CD4-positive, alpha-beta T cell treated with Interleukin-12 subunit alpha and Interleukin-12 subunit beta, for 1 hour (primary cell): ENCODE measurements at regions not wholly inside any gene's neighbourhood (a gene's known extent, or its start where the extent isn't known, plus 50 kb on each side); places are given as distances from the start of the nearest gene placed in this dataset.
"Not testable (repeated sequence)": the region's sequence is repeated elsewhere in the genome, so short reads cannot be mapped to it uniquely, and the experiment has no call there.

Experiments
- DNase-seq: peaks from one replicate; pipeline ENCODE4 v3.0.0-alpha.2; 2020

DNA sequence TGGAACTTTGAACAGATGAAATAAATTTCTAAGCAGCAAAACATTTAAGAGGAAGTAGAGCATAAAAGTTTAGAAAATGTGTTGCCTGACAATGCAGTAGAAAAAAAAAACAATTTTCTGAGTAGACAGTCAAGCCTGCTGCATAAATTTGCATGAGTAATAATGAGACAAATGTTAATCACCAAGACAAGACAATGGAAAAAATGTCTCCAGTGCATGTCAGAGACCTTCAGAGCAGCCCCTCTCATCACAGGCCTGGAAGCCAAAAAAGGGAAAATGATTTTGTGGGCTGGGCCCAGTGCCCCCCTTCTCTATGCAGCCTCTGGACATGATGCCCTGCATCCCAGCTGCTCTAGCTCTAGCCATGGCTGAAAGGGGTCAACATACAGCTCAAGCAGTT is 204.6 kb downstream of the COX18 start:
- DNase-seq = no peak

DNA sequence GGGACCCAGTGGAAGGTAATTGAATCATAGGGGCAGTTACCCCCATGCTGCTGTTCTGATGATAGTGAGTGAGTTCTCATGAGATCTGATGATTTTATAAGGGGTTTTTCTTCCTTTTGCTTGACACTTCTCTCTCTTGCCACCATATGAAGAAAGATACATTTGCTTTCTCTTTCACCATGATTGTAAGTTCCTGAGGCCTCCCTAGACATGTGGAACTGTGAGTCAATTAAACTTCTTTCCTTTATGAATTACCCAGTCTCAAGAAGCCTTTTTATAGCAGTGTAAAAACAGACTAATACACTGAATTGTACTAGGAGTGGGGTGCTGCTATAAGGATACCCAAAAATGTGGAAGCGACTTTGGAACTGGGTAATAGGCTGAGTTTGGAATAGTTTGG is 205.2 kb downstream of the COX18 start:
- DNase-seq = not testable (repeated sequence)

DNA sequence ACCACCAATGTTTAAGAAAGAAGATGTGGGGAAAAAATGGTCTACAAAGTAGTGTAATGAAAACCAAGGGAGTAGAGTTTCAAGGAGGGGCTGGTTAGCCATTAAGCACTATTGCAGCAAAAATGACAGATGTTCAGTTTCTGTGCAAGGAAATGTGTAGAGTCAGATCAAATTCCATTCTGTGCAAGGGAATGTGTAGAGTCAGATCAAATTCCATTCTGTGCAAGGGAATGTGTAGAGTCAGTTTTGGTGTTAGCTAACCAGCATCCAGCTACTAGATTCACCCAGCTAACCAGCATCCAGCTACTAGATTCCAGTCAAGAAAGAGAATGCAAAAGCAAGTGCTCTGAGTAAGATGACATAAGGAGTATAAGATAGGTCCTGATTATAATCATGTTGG is 208.8 kb downstream of the COX18 start:
- DNase-seq = no peak

DNA sequence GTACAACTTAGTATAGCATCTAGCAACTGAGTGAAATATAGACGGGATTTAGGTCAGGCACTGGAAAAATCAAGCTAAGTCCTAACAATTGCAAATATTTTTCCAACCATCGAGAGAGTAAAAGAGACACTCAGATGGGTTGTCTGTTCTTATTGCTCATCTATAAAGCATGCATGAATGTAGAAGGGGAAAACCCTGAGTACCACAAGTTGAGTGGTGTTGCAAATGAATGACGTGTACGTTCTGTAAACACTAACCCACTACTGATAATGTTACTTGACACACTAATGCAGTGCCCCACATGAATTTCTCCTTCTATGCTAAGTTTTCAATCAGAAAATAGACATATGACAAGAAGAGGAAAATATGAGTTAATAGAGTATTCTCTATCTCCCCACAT is 211.2 kb downstream of the COX18 start:
- DNase-seq = no peak

DNA sequence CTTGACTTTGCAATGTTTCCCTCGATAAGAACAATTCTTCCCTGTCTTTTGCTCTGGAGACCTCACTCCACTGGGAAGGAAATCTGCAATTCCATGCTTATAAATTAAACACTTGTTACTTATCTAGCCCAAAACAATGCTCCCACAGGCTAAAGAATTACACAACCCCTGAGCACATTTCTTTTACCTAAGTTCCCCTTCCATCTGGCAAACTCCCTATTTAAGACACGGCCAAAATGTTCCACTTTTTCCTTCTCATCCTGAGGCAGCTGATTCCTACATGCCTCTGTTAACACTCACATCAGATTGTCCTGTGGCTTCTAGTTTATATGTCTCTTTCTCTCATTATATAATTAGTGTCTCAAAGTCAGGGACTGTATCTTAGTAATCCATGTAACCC is 211.7 kb downstream of the COX18 start:
- DNase-seq = no peak

DNA sequence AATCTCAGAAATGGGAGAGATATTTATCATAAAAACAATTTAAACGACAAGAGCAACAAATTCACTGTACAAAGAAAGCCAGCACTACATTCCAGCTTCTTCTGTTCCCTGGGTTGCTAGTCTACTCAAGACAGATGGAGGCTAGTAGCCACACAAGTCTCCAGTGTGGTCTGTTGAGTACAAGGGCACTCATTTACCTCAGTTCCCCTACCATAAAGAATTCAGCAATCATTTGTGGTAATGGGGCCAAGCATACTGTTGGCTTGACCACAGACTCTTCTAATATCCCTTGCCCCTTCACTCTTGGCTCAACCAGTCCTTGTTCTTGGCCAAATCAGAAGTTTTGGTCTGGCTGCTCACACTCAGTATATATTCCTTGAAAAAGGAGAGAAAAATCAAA is 212.3 kb downstream of the COX18 start:
- no peak for DNase-seq

DNA sequence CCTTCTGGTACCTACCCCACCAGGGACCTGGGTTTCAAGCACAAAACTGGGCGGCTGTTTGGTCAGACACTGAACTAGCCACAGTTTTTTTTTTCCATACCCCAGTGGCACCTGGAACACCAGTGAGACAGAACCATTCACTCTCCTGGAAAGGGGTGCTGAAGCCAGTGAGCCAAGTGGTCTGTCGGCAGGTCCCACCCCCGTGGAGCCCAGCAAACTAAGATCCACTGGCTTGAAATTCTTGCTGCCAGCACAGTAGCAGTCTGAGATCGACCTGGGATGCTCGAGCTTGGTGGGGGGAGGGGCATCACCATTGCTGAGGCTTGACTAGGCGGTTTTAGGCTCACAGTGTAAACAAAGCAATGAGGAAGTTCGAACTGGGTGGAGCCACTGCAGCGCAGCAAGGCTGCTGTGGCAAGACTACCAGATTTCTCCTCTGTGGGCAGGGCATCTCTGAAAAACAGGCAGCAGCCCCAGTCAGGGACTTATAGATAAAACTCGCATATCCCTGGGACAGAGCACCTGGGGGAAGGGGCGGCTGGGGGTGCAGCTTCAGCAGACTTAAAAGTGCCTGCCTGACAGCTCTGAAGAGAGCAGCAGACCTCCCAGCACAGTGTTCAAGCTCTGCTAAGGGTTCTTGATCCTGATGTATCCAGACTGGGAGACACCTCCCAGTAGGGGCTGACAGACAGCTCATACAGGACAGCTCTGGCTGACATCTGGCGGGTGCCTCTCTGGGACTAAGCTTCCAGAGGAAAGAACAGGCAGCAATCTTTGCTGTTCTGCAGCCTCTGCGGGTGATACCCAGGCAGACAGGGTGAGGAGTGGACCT is 223.0 kb downstream of the COX18 start:
- DNase-seq = no peak

DNA sequence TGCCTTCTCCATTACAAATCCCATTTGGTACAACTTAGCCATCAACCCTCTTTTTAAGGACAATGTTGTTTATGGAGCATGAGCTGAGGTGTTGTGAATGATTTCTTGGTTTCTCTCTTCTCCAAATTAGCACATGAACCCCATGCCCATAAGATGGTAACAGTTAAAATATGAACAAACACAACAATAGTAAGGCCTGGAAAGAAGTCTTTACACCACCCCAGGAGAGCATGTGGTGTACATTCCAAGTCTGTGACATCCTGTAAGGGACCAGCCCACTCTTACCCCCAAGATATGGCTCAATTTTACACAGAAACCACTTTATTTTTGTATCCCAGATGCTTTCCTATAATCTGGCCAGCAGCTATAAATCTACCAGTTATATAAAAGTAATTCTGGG is 226.1 kb downstream of the COX18 start:
- no peak for DNase-seq

DNA sequence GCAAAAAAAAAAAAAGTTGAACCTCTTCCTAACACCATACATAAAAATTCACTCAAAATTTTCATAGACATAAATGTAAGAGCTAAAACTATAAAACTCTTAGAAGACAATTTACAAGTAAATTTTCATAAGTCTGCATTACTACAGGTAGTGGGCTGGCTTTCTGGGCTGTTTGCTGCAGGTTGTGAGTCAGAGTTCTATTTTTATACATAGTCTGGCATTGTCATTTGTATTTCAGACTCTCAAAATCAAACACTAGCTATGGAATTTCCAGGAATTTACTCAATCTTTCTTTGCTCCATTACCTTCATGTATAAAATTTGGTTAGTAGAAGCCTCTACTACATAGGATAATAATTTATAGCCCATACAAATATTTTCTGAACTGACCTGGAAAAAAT is 227.2 kb downstream of the COX18 start:
- DNase-seq = no peak

DNA sequence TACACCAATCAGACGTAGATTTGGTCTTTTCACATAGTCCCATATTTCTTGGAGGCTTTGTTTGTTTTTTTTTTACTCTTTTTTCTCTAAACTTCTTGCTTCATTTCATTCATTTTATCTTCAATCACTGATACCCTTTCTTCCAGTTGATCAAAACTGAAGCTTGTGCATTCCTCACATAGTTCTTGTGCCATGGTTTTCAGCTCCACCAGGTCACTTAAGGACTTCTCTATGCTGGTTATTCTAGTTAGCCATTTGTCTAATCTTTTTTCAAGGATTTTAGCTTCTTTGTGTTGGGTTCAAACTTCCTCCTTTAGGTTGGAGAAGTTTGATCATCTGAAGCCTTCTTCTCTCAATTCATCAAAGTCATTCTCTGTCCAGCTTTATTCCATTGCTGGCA is 229.3 kb downstream of the COX18 start:
- DNase-seq = not testable (repeated sequence)

DNA sequence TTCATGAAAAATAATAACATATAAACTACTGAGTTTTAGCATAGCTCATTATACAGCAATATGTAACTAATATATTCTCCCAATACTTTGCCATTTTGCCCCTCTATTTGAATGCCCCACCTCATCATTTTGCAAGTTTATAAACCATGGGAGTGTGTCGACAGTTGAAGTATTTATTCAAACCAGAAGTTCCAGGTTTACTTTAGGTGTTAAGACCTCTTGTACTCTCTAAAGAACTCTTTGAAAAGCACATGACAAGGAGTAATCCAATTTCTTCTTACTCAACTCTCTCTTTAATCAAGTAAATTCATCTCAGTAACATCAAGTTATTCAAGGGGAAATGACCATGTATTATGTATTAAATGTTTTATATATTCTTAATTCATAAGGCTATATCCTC is 240.7 kb downstream of the COX18 start:
- DNase-seq = no peak

DNA sequence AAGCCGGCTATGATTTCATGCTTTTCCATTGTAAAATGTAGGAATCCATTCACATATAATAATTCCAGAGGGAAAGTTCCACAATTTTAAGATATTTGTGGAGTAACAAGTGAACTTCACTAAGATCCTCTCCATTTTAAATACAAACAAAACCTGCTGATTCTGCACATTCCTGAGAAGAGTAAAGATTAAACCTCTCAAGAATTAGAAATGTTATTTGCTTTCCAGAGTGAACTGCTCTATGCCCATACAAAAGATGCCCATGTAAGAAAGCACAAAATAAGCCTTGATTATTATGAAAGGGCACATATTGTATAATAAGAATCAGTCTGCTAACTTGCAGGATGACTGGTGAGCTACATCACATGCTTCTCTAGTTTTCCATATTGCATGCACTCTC is 241.5 kb downstream of the COX18 start:
- DNase-seq = no peak

DNA sequence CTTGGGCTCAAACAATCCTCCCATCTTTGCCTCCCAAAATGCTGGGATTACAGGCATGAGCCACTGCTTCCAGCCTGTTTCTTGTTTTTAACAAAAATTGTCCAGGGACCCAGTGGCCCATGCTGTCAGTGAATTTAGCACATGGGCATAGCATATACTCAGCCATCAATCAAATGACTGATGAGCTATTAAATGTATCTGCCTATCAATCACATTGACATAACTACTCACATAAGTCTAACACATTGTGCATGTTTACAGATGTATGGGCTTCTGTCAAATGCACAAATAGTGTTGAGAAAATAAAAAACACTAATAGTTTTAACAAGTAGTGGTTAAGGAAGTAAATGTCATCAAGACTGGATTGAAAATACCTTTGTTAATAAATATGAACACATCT is 249.4 kb downstream of the COX18 start:
- DNase-seq = no peak

DNA sequence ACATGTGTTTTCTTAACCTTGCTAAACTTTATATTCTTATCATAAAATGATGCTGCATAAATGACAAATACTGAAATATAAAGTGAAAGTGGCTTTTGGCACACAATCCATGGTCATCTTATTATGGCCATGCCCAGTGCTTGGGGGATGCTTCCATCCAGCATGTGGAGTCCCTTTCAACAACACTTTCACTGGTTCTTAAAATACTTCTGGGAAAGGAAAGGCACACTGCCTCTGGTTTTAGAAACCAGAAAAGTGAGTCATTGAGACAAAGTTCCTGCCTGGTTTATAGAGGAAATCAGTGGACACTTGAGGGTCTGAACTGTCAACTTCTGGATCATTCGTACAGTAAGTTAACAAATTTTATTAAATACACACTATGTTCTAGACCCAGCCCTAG is 248.0 kb upstream of the ADAMTS3 start:
- DNase-seq = no peak

DNA sequence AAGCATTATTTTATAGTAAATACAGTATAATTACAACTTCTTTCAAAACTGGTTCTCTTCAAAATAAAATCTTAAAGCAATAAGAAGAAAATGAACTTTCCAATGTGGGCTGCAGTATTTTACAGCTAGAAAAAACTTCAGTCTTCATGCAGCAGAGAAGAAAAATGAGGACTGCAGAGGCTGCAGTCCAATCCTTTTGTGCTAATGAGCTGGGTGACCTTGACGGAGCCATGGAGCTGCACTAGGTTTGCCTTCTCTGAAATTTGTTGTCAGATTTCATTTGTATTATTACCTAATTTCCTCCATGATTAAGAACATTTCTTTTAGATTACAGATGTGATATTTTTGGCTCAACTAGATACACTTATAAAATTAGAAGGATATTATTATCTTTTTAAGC is 245.2 kb upstream of the ADAMTS3 start:
- DNase-seq = no peak

DNA sequence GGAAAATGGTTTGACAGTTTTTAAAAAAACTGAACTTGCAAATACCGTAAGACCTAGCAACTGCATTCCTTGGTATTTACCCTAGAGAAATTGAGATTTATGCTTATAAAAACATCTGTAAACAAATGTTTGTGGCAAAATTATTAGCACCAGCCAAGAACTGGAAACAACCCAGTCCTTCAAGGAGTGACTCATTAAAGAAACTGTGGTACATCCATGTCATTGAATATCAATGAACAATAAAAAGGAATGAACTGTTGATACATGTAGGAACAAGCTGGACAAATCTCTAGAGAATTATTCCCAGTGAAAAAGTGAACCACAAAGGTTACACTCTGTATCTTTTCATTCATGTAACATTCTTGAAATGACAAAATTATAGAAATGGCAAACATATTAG is 240.2 kb upstream of the ADAMTS3 start:
- no peak for DNase-seq

DNA sequence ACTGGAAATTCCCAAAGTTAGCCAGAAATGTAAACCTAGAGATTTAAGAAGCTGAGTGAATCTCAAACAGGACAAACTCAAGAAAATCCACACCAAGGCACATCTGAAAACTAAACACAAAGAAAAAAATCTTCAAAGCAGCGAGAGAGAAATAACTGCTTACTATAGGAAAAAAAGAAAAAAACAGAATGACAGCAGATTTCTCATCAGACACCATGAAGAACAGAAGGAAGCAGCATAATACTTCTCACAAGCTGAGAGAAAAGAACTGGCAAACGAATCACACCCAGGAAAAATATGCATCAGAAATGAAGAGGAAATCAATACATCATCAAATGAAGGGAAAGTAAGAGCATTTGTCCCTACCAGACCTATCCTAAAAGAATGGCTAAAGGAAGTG is 236.3 kb upstream of the ADAMTS3 start:
- DNase-seq = no peak

DNA sequence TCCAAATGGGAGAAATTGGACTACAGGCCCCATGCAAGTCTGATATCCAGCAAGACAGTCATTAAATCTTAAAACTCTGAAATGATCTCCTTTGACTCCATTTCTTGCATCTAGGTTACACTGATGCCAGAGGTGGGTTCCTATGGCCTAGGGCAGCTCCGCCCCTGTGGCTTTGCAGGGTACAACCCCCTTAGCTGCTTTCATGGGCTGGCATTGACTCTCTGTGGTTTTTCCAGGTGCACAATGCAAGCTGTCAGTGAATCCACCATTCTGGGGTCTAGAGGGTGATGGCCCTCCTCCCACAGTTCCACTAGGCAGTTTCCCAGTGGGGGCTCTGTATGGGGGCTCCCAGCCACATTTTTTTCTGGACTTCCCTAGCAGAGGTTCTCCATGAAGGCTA is 228.5 kb upstream of the ADAMTS3 start:
- DNase-seq = no peak

DNA sequence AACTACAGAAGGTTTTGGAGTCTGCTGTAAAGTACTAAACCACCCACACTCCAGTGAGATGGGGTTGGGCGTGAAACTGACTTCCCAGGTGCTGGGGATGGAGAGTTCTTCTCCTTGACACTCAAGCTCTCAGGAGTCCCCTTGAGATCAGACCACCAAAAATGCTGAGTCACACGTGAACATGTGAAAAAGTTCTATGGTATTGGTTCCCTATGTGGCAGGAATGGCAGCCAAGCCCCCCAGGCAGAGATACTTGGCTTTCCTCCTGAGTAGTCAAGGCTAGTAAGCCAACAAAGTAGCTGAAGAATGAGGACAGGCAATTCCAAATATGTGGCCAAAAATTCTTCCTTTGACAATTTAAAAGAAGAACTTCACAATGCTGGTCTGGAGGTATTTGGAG is 222.0 kb upstream of the ADAMTS3 start:
- no peak for DNase-seq

DNA sequence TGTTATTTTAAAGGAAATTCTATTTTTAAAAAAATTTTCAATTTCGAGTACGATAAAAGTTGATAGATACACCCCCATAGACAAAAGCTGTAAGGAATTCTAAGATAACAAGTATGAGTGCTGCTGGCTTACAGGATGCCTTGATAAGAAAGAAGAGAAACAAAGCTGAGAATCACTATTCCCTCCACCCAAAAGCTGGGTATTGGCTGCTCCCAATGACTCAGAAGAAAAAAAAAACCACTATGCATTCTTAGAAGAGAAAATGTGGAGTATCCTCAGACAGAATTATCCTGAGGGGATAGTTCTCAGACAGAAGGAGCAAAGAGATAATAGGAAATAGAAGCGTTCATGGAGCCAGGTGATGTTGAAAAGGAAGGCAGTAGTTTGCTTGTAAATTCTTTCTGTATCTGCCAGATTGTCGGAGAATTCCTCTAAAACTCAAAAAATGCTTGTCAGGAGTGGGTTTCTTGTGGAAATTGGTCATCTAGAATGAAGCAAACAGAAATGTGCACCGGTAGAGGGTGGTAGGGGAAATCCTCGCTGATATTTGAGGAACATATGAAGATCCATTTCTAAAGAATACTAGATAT is 217.5 kb upstream of the ADAMTS3 start:
- DNase-seq = no peak

DNA sequence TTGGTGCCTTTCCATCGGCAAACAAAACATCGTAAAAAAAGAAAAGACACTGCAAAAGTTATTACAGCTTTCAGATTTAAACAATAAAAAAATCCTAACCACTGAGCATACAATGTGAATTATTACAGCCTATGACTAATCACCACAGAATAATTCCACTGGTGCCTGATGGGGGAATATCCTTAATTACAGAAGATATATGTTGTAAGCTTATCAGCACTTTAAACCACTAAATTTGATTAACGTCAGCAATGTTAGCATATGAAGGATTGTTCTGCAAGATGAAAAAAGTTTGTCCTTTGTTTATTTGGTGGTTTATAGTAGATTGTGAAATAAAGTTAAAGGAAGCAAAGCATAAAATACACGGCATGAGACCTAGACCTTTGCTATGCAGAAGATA is 210.2 kb upstream of the ADAMTS3 start:
- no peak for DNase-seq

DNA sequence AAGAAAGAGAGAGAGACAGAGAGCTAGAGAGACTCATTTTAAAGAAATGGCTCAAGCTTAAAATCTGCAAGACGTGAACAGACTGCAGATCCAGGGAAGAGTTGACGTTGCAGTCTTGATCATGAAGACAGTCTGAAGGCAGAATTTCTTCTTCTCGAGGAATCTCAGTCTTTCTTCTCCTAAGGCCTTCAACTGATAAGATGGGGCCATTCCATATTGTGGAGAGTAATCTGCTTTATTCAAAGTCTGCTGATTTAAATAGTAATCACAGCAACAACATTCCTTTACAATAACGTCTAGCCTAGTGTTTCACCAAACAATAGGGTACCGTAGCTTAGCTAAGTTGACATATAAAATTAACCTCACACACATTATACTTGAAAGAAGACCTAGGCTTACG is 208.4 kb upstream of the ADAMTS3 start:
- DNase-seq = no peak

DNA sequence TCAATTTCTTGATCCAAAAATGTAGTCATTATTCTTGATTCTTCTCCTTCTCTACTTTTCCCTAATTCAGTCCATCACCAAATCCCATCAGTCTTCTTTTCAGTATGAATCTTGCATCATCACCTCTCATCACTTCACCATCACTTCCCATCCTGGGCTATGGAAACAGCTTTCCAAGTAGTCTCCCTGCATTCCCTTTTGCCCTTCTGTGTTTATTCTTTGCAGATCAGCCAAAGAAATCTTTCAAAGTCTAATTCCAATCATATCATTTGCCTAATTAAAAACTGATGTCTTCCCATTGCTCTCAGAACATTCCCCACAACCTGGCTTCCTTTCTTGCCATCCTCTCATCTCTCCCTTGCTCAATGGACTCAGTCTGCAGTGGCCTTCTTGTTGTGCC is 201.7 kb upstream of the ADAMTS3 start:
- no peak for DNase-seq

DNA sequence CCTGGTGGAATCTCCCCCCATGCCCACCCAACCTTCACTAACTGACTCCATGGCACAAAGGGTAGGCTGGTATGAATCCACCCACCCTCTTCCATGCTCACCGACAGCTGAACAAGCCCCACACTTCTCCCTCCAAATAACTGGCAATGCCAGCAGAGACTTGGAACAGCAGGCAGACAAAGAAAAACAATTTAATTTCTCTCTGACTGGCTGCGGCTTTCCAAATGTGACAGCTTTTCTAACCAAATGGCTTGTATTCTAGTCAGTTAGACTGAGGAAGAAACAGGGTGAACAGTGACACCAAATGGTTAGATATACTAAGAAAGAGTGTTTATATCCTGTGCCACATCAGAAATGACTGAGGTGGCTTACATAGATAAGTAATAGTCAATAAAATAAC is 199.3 kb upstream of the ADAMTS3 start:
- no peak for DNase-seq
